ENCODE measurements at regions not wholly inside any gene's neighbourhood (a gene's known extent, or its start where the extent isn't known, plus 50 kb on each side); places are given as distances from the start of the nearest gene placed in this dataset.

GRCh38 chr4:29405116-29405515 is 1315.1 kb upstream of the PCDH7 start:
- DNase-seq: no peak

- no peak for DNase-seq
Measured at GRCh38 chr4:29415771-29416170, 1304.4 kb upstream of the PCDH7 start.

- no peak for DNase-seq
Measured at GRCh38 chr4:29423836-29424721, 1296.1 kb upstream of the PCDH7 start.

- DNase-seq: no peak
Measured at GRCh38 chr4:29453303-29453820, 1266.8 kb upstream of the PCDH7 start.

DNA sequence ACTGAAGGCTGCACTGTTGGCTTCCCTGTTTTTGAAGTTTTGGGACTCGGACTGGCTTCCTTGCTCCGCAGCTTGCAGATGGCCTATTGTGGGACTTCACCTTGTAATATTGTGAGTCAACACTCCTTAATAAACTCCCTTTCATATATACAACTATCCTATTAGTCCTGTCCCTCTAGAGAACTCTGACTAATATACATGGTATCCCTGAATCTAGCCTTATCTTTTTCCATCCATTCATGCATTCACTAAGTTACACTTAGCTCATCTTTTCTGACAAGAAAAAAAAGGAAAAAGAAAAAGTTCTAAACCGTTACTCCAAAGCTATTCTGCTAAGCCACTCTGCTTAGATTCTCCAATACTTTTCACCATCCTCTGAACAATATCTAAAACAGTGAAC is 1260.2 kb upstream of the PCDH7 start:
- no peak for DNase-seq

DNA sequence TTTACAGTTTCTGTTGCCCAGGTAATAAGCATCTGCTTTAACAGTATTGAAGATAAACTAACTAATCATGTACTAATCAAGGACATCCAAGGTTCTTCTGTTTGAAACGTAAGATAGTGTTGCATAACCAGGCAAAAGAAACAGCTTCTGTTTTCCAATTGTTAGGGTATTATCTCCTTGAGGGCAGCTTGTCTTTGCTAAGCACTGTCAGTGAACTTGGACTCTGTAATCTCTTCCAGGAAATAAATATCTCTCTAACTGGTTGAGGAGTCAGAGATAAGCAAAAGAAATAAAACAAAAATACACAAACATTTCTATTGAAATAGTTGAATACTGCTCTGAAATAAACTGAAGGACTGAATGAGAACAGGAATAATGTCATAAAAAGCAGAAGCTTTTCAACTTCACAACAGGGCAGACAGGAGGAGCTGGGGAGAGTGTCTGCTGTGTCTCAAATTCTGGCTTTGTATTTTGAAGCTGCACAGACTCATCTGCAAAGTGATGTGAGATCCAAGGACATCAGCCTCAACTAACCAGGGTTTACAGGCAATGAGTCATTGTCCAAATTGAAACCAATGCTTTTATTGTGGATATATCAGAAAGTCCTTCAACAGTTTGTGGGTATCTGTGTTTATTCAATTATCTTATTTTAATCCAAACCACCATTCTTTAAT is 1253.0 kb upstream of the PCDH7 start:
- no peak for DNase-seq
